Middle frontal gyrus (tissue), 1 donor: ENCODE measurements at regions not wholly inside any gene's neighbourhood (a gene's known extent, or its start where the extent isn't known, plus 50 kb on each side); places are given as distances from the start of the nearest gene placed in this dataset.

Experiments
- DNase-seq: peaks from one replicate; pipeline ENCODE4 v3.0.0-alpha.2; 2015; ENCODE audit warnings: low spot score; ENCODE audit errors: extremely low spot score

DNA sequence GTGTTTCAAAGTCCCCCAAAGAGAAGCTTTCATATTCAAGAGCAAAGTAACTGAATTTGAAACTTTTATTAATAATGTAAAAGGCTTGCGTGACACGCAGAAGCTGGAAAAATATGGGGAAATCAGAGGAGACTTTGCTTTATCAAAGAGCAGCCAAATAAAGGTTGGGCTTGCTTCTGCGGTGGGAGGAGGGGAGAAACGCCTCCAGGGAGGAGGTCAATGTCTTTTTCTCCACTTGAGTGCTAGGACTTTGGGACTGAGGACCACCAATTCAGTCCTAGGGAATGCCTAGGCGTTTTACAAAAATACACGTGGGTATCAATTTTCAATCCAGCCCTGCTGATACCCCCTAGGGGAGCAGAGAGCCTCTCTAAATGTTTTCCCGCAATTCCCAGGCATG, 60.9 kb upstream of the FZD10 start:
- no peak for DNase-seq

- DNase-seq = no peak
Measured at GRCh38 chr12:130102266-130102665, 60.0 kb upstream of the FZD10 start.

- no peak for DNase-seq
Measured at GRCh38 chr12:130104571-130105106, 57.6 kb upstream of the FZD10 start.

DNA sequence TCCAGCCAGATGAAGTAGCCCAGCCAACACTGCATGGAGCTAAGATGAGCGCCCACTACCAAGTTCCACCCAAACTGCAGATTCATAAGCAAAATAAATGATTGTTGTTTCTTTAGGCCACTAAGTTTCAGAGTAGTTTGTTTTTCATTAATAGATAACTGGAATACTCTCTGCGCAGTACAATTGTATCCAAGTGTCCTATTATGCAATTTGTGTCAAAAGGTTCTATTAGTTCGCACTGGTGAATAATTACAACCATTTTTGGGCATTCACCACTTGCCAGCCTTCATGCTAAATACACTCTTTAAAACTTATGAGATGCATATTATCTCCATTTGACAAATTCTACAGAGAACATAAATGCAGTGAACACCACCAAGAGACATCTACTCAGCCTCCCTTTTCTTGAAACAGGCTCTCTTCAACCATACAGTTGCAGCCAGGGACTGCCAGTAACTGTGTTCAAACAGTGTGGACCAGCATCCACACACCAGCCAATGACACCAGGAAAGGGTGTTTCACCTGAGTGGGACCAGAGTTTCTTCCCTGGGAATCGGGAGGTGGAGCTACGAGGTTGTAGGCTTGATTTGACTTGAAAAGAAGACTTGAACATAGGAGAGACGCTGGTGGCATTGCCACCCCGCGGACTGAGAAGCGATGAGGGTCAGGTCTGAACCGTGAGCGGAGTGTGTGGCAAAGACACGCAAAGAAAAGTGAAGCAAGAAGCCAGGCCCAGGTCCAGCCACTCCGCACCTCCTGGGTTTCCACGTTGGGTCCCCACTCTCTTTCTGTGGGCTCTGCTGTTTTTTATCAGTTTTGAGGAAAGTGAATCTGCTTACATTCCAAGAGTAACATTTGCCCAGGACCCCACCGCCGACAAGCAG, 53.0 kb upstream of the FZD10 start:
- DNase-seq = no peak

- DNase-seq = no peak
Measured at GRCh38 chr12:130110914-130111313, 51.4 kb upstream of the FZD10 start.

GRCh38 chr12:130111965-130112496, 50.2 kb upstream of the FZD10 start:
- DNase-seq = no peak
